SKM-1 (cell line): ENCODE measurements at regions not wholly inside any gene's neighbourhood (a gene's known extent, or its start where the extent isn't known, plus 50 kb on each side); places are given as distances from the start of the nearest gene placed in this dataset.

Experiments used
- DNase-seq: peaks from one replicate; lab custom pipeline; 2025; ENCODE audit not compliant: unreplicated experiment; lab: John Stamatoyannopoulos, UW

- DNase-seq, result no peak
Observed at GRCh38 chr2:221844212-221845020, 272.3 kb upstream of the EPHA4 start.

- DNase-seq, result no peak
Observed at GRCh38 chr2:221836095-221836494, 264.0 kb upstream of the EPHA4 start.

- no peak for DNase-seq
Observed at GRCh38 chr2:221833966-221834365, 261.9 kb upstream of the EPHA4 start.

GRCh38 chr2:221831051-221831450 is 258.9 kb upstream of the EPHA4 start:
- no peak for DNase-seq

GRCh38 chr2:221822416-221822815 is 250.3 kb upstream of the EPHA4 start:
- DNase-seq, result no peak

GRCh38 chr2:221818616-221819320 is 246.7 kb upstream of the EPHA4 start:
- DNase-seq, result no peak

- no peak for DNase-seq
Observed at GRCh38 chr2:221817878-221818277, 245.8 kb upstream of the EPHA4 start.

- DNase-seq, result no peak
Observed at GRCh38 chr2:221817052-221817451, 244.9 kb upstream of the EPHA4 start.

GRCh38 chr2:221816566-221816965 is 244.5 kb upstream of the EPHA4 start:
- no peak for DNase-seq

- DNase-seq, result no peak
Observed at GRCh38 chr2:221810650-221811049, 238.5 kb upstream of the EPHA4 start.

- DNase-seq, result no peak
Observed at GRCh38 chr2:221810245-221810644, 238.1 kb upstream of the EPHA4 start.

- DNase-seq, result no peak
Observed at GRCh38 chr2:221808488-221808887, 236.4 kb upstream of the EPHA4 start.

GRCh38 chr2:221807706-221808105 is 235.6 kb upstream of the EPHA4 start:
- no peak for DNase-seq

- no peak for DNase-seq
Observed at GRCh38 chr2:221802089-221802488, 230.0 kb upstream of the EPHA4 start.

GRCh38 chr2:221792971-221793521 is 220.9 kb upstream of the EPHA4 start:
- no peak for DNase-seq

GRCh38 chr2:221791844-221792243 is 219.7 kb upstream of the EPHA4 start:
- no peak for DNase-seq

- no peak for DNase-seq
Observed at GRCh38 chr2:221787561-221787960, 215.5 kb upstream of the EPHA4 start.

GRCh38 chr2:221786297-221786926 is 214.3 kb upstream of the EPHA4 start:
- DNase-seq, result no peak

GRCh38 chr2:221780281-221780688 is 208.2 kb upstream of the EPHA4 start:
- DNase-seq, result no peak

GRCh38 chr2:221779614-221780067 is 207.5 kb upstream of the EPHA4 start:
- DNase-seq, result no peak

- no peak for DNase-seq
Observed at GRCh38 chr2:221778025-221778424, 205.9 kb upstream of the EPHA4 start.

- no peak for DNase-seq
Observed at GRCh38 chr2:221777119-221777518, 205.0 kb upstream of the EPHA4 start.
